Spleen (tissue), 11 donors: ENCODE measurements at regions not wholly inside any gene's neighbourhood (a gene's known extent, or its start where the extent isn't known, plus 50 kb on each side); places are given as distances from the start of the nearest gene placed in this dataset.

Experiments used
- DNase-seq: peaks from one replicate; pipeline ENCODE4 v3.0.0-alpha.2; 2020
- H3K27ac ChIP-seq, 8 donors: fragments of 200-600 bp; sonication (generic) in 7 of 8; 1 replicate in 4 of 8; 2 replicates in 4 of 8; pipeline versions ENCODE4 v1.5.0 to v1.8.0; 2016 to 2021; ENCODE audit warnings: inconsistent platforms in 4 of 8, mild to moderate bottlenecking in 4 of 8, moderate library complexity in 1 of 8
- H3K27me3 ChIP-seq, 7 donors: fragments of 200-600 bp; sonication (generic) in 6 of 7; replicated peaks in 1 of 7; 1 replicate in 4 of 7; 2 replicates in 3 of 7; pipeline versions ENCODE4 v1.5.0 to v1.8.0; 2016 to 2021; ENCODE audit warnings: inconsistent platforms in 3 of 7, mild to moderate bottlenecking in 1 of 7
- H3K36me3 ChIP-seq, 6 donors: fragments of 200-600 bp; sonication (generic) in 5 of 6; 1 replicate in 4 of 6; 2 replicates in 2 of 6; pipeline versions ENCODE4 v1.5.0 to v1.8.0; 2016 to 2021; ENCODE audit warnings: inconsistent platforms in 2 of 6
- H3K4me1 ChIP-seq, 6 donors: fragments of 200-600 bp; sonication (generic) in 5 of 6; 1 replicate in 3 of 6; 2 replicates in 3 of 6; pipeline versions ENCODE4 v1.5.0 to v1.8.0; 2016 to 2021; ENCODE audit warnings: inconsistent platforms in 3 of 6
- H3K4me3 ChIP-seq, 8 donors: fragments of 200-600 bp; sonication (generic) in 7 of 8; 1 replicate in 4 of 8; 2 replicates in 4 of 8; pipeline versions ENCODE4 v1.5.0 to v1.8.0; 2016 to 2021; ENCODE audit warnings: inconsistent platforms in 4 of 8, mild to moderate bottlenecking in 4 of 8, moderate library complexity in 2 of 8
- H3K9me3 ChIP-seq, 8 donors: fragments of 200-600 bp; sonication (generic) in 7 of 8; 1 replicate in 4 of 8; 2 replicates in 4 of 8; pipeline versions ENCODE4 v1.5.0 to v1.8.0; 2016 to 2021; ENCODE audit warnings: inconsistent platforms in 4 of 8
- CTCF ChIP-seq, 11 experiments: fragments of 200-600 bp in 7 of 11; fragments of 450-650 bp in 4 of 11; sonication (generic) in 4 of 11; IDR thresholded peaks in 8 of 11; conservative IDR thresholded peaks in 3 of 11; 1 replicate in 7 of 11; 2 replicates in 4 of 11; pipeline versions ENCODE4 v1.4.0 to v1.8.0; 2016 to 2021; ENCODE audit warnings: antibody characterized with exemption in 11 of 11, inconsistent platforms in 4 of 11, mild to moderate bottlenecking in 1 of 11
- POLR2A ChIP-seq, 3 donors: fragments of 450-650 bp; IDR thresholded peaks; one replicate each; pipeline ENCODE4 v1.5.1; 2017; ENCODE audit warnings: antibody characterized with exemption in 3 of 3, mild to moderate bottlenecking in 1 of 3
- POLR2AphosphoS5 ChIP-seq, 3 donors: sonication (generic); formaldehyde crosslinking; IDR thresholded peaks; one replicate each; pipeline ENCODE4 v1.5.1; 2017; ENCODE audit warnings: antibody characterized with exemption in 3 of 3
- WGBS, 5 donors: extraction: QIAGEN DNeasy Blood & Tissue Kit in 3 of 5; methylation state at CpG; one replicate each; pipeline versions ENCODE4 v1.1.5 to v1.1.7; 2013 to 2018; 5-methylcytosine and 5-hydroxymethylcytosine counted together
- intact Hi-C: fragments of 100-400 bp; cut with DNase I; formaldehyde crosslinking; loops from one replicate; pipeline ENCODE4 v1.15.0; 2023; ENCODE audit warnings: low total_unique reads
- donor health status: healthy with polysubstance abuse.
- donor health status: DM: no; HTN: no; CAD: no; lungs with moderate emphysema.
- donor health status: DM: no; HTN: no; CAD: no.
- donor health status: Bipolar disorder and iron deficiency.
- donor health status: healthy.
- donor health status: DM: no; HTN: no; CAD: no.
- donor health status: DM: yes; HTN: yes; CAD: no.

GRCh38 chr9:7366121-7366520, 433.5 kb downstream of the DMAC1 start:
- TF ChIP-seq CTCF (IDR thresholded peaks at IDR 0.05 in 8 of 11, conservative IDR thresholded peaks at IDR 0.05 in 3 of 11): no peak
- no peak for TF ChIP-seq POLR2A (IDR thresholded peaks at IDR 0.05)
- no peak for TF ChIP-seq POLR2AphosphoS5 (IDR thresholded peaks at IDR 0.05)
- WGBS, 5 donors: 0 to 86% (median 47%) methylated on average over 1 of the region's 1 CpG
- Histone ChIP-seq H3K27me3 (no peaks in the 10 kb centered on the region), H3K36me3 (no peaks in the 10 kb centered on the region), H3K4me3 (no peak overlapping the region), H3K27ac (no peak overlapping the region), H3K9me3 (no peaks in the 10 kb centered on the region), H3K4me1 (peaks cover 4 to 10% (median 8%) of the 10 kb centered on the region in 6 donors)
- intact Hi-C loops: no loop called here
- DNase-seq: no peak

GRCh38 chr9:7363777-7364477, 435.7 kb downstream of the DMAC1 start:
- Histone ChIP-seq H3K9me3 (no peaks in the 10 kb centered on the region), H3K27ac (no peak overlapping the region), H3K4me3 (no peak overlapping the region), H3K4me1 (peaks cover 2 to 8% (median 6%) of the 10 kb centered on the region in 6 donors), H3K27me3 (no peaks in the 10 kb centered on the region), H3K36me3 (no peaks in the 10 kb centered on the region)
- TF ChIP-seq POLR2A (IDR thresholded peaks at IDR 0.05) (no peak), POLR2AphosphoS5 (IDR thresholded peaks at IDR 0.05) (no peak), CTCF (IDR thresholded peaks at IDR 0.05 in 8 of 11, conservative IDR thresholded peaks at IDR 0.05 in 3 of 11) (no peak)
- 71 to 96% (median 86%) methylated on average over 4 of the region's 4 CpGs for WGBS, 5 donors
- intact Hi-C loops: no loop called here
- DNase-seq: no peak

- H3K9me3 ChIP-seq: no peaks in the 10 kb centered on the region
- no peak overlapping the region for H3K27ac ChIP-seq
- no peak for DNase-seq
- H3K4me1 ChIP-seq: no peaks in the 10 kb centered on the region
- intact Hi-C loops: no loop called here
- TF ChIP-seq CTCF (IDR thresholded peaks at IDR 0.05 in 8 of 11, conservative IDR thresholded peaks at IDR 0.05 in 3 of 11) (no peak), POLR2A (IDR thresholded peaks at IDR 0.05) (no peak), POLR2AphosphoS5 (IDR thresholded peaks at IDR 0.05) (no peak)
- no peaks in the 10 kb centered on the region for H3K36me3 ChIP-seq
- H3K27me3 ChIP-seq: peaks cover 0 to 3% (median 0%) of the 10 kb centered on the region in 7 donors
- H3K4me3 ChIP-seq: no peak overlapping the region
- WGBS, 5 donors: 67 to 75% (median 71%) methylated on average over 4 of the region's 4 CpGs
These were observed 439.1 kb downstream of the DMAC1 start for GRCh38 chr9:7360513-7360912.

GRCh38 chr9:7358876-7359275, 440.7 kb downstream of the DMAC1 start:
- Histone ChIP-seq H3K4me1 (no peaks in the 10 kb centered on the region), H3K27ac (no peak overlapping the region), H3K36me3 (no peaks in the 10 kb centered on the region), H3K9me3 (no peaks in the 10 kb centered on the region), H3K4me3 (no peak overlapping the region), H3K27me3 (peaks cover 0 to 3% (median 0%) of the 10 kb centered on the region in 7 donors)
- TF ChIP-seq CTCF (IDR thresholded peaks at IDR 0.05 in 8 of 11, conservative IDR thresholded peaks at IDR 0.05 in 3 of 11) (no peak), POLR2AphosphoS5 (IDR thresholded peaks at IDR 0.05) (no peak), POLR2A (IDR thresholded peaks at IDR 0.05) (no peak)
- DNase-seq: no peak
- intact Hi-C loops: no loop called here
